NCI-H2196 treated with DMSO at 0.1 percent for 48 hours (cell line): ENCODE measurements at regions not wholly inside any gene's neighbourhood (a gene's known extent, or its start where the extent isn't known, plus 50 kb on each side); places are given as distances from the start of the nearest gene placed in this dataset.
"Not testable (repeated sequence)": the region's sequence is repeated elsewhere in the genome, so short reads cannot be mapped to it uniquely, and the experiment has no call there.

Source experiments
- DNase-seq: peaks from one replicate; lab custom pipeline; 2025; ENCODE audit not compliant: unreplicated experiment; lab: John Stamatoyannopoulos, UW

DNA sequence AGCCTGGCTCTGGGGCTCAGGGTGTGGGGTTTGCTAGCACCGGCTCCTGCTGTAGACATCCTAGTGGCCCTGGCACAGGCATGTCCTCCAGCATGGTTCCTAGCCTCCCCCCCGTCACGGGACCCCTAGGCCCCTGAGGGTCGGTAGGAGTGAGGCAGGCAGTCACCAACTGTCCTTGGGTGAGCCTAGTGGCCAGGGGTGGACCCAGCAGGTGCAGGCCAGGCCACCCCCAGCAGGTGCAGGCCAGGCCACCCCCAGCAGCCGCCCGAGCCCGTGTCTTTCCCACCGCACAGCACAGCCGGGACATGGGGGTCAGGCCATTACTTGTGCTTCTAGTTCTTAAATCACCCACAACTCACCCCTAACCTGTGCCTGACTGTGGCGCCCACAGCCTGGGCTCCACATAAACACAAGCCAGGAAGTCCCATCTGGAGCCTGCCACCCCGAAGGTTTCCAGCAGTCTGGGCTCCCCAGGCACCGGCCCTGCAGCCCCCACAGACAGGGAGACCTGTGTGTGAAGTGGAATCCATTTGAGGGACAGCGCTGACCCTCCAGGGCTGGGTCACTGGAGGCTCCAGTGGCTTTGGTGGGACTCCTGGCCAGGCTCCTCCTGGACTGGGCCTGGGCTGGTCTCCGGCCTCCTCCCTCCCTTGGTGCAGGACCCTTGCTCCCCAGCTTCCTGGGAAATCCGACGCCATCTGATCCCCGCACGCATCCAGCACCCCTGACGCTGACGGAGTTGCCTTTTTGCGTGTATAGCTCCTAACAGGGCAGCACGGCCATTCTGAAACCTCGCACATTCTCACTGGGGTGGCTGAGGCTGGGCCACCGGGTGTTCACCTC, 114.1 kb upstream of the LPCAT1 start:
- no peak for DNase-seq

DNA sequence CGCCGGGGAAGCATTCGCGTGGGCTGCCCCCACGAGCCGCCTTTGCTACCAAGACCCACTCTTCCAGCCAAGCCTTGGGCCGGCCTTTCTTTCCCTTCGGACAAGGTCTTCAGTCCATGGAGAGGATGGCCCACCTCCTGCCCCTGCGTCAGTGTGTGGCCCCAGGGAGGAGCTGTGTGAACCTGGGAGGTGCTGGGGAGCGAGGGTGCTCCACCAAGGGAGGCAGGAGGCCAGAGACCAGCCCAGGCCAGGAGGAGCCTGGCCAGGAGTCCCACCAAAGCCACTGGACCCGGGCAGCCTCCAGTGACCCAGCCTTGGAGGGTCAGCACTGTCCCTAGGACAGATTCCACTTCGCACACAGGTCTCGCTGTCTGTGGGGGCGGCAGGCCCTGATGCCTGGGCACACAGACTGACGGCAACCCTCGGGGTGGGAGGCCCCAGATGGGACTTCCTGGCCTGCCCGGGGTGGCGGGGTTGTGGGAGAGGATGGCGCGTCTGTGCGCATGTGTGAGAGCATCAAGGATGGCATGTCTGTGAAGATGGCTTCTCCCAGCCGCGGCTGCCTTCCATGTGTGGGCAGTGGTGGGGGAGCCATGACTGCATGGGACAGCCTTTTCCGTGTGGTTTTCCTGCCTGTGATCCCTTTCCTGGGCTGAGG, 113.3 kb upstream of the LPCAT1 start:
- no peak for DNase-seq

DNA sequence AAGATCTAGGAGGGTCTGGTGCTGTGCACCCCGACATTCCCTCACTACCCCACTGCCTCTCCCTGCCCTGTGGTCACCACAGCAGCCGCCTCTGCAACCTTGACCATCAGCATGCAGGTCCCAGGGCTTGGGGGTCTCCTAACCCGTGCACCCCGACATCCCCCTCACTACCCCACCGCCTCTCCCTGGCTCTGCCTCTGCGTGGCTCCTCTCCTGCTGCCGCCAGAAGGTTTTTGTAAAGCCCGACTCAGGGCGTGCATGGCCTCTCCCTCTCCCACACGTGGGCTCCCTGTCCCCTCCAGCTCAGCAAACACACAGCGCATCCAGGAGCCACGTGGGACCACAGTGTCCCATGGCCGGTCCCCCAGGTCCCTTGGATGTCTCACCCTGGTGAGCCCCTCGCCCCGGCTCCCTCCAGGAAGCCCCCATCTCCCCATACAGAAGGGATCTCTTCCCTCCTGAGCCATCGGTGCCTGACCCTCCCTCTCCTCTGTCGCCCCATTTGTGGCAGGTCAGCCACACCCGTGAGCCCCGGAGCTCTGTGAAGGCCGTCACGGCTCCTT, 112.5 kb upstream of the LPCAT1 start:
- not testable (repeated sequence) for DNase-seq

DNA sequence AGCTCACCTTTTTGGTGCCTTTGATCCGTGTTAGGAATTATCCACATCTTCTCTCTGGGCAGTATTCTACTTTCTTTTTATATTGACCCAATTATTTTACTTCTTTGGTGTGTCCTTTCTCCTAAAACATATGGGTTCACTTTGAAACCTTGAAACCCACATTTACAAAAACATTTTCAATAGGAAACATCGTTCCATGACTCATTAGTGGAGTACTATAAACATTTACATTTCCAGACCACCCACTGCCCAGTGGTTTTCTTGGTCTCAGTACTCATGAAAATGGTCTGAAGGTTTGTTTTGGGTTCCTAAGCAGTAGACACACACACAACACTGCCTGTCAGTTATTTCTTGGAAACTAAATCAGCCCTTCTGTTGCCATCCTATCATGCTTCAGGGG, 111.7 kb upstream of the LPCAT1 start:
- DNase-seq: not testable (repeated sequence)

DNA sequence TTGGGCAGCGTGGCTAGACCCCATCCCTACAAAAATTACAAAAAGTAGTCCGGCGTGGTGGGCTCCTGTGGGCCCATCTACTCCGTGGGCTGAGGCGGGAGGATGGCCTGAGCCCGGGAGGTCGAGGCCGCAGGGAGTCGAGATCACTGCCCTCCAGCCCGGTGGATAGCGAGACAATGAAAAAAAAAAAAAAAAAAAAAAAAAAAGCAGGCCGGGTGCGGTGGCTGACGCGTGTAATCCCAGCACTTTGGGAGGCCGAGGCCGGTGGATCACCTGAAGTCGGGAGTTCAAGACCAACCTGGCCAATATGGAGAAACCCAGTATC, 110.5 kb upstream of the LPCAT1 start:
- no peak for DNase-seq

DNA sequence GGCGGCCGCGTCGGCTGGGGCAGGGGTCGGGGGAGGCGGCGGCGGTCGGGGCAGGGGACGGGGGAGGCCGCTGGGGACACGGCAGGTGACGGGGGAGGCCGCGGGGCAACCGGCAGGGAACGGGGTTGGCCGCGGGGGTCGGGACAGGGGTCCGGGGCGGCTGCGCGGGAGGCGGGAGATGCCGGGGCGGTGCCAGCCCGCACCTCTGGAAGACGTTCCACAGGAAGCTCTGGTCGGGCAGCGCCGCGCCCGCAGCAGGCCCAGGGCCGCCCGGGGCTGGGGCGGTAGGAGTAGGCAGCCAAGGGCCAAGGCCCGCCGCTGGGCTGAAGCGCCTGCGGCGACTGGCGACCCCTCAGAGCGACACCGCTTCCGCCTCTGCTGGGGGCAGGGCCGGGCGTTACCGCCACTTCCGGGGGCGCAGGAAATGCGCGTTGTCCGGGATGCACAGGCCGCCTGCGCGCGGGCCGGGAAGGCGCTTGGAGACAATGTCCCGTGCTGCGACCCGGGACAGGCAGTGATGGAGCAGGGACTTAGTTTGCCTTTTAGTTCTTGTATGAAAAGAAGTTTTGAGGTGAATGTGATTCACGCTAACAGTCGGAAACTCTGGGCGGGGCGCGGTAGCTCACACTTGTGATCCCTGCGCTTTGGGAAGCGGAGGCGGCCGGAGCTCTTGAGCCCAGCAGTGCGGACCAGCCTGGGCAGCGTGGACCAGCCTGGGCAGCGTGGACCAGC, 110.0 kb upstream of the LPCAT1 start:
- peak; percentile 30 for DNase-seq

DNA sequence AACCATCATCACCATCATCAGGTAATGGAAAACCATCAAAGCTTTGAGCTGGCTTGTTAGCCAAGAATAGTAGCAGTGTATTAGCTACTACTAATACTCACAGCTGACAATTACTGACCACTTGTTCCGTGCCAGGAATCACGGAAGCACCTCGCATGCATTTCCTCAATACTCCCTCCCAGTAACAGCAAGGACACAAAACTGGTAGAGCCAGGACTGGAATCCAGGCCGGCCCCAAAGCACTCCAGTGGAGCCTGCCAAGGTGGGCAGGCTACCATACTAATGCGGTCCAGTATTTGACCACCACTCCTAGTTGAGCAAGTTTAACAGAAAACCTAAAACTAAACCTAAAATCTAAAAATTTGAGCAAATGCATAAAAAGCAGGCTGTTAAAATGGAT, 107.2 kb upstream of the LPCAT1 start:
- not testable (repeated sequence) for DNase-seq

DNA sequence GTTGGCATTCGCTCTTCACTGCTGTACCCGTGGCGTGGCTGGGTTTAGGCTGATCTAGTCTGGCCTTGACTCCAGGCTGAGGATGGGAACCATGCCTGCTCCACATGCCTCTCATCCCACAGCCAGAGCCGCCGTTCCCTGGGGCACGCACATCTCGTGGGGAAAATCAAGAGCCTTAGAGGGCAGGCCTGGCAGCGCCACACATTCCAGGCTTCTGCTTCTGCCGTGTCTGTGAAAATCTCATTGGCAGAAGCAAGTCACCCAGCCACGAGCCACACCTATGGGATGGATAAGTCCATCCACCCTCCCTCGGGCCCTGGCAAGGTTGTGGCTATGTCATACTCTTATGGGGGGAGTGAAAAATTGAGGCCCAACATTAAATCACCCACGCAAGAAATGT, 102.6 kb upstream of the LPCAT1 start:
- DNase-seq: not testable (repeated sequence)

DNA sequence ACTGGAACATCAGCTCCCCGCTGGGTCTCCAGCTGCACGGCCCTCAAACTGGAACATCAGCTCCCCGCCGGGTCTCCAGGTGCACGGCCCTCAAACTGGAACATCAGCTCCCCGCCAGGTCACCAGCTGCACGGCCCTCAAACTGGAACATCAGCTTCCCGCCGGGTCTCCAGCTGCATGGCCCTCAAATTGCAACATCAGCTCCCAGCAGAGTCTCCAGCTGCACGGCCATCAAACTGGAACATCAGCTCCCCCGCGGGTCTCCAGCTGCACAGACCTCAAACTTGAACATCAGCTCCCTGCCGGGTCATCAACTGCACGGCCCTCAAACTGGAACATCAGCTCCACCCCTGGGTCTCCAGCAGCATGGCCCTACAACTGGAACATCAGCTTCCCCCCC, 95.8 kb upstream of the LPCAT1 start:
- not testable (repeated sequence) for DNase-seq

DNA sequence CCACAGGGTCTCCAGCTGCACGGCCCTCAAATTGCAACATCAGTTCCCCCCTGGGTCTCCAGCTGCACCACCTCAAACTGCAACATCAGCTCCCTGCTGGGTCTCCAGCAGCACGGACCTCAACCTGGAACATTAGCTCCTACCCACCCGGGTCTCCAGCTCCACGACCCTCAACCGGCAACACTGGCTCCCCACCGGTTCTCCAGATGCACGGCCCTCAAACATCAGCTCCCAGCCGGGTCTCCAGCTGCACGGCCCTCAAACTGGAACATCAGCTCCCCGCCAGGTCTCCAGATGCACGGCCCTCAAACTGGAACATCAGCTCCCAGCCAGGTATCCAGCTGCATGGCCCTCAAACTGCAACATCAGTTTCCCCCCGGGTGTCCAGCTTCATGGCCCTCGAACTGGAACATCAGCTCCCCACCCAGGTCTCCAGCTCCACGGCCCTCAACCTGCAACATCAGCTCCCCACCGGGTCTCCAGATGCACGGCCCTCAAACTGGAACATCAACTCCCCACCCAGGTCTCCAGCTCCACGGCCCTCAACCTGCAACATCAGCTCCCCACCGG, 94.6 kb upstream of the LPCAT1 start:
- not testable (repeated sequence) for DNase-seq

DNA sequence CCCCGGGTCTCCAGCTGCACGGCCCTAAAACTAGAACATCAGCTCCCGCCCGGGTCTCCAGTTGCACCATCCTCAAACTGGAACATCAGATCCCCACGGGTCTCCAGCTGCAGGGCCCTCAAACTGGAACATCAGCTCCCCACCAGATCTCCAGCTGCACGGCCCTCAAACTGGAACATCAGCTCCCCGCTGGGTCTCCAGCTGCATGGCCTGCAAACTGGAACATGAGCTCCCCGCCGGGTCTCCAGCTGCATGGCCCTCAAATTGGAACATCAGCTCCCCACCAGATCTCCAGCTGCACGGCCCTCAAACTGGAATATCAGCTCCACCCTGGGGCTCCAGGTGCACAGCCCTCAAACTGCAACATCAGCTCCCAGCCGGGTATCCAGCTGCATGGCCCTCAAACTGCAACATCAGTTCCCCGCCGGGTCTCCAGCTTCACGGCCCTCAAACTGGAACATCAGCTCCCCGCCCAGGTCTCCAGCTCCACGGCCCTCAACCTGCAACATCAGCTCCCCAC, 93.5 kb upstream of the LPCAT1 start:
- DNase-seq: not testable (repeated sequence)

DNA sequence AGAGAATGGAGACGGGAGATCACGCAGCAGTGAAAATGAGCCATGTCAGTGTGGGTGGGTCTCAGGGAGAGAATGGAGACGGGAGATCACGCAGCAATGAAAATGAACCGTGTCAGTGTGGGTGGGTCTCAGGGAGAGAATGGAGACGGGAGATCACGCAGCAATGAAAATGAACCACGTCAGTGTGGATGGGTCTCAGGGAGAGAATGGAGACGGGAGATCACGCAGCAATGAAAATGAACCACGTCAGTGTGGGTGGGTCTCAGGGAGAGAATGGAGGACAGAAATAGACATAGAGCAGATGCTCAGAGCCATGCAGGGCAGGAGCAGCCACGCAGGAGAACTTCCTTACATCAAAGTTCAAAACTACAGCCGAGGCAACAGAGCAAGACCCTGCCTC, 89.8 kb upstream of the LPCAT1 start:
- not testable (repeated sequence) for DNase-seq

DNA sequence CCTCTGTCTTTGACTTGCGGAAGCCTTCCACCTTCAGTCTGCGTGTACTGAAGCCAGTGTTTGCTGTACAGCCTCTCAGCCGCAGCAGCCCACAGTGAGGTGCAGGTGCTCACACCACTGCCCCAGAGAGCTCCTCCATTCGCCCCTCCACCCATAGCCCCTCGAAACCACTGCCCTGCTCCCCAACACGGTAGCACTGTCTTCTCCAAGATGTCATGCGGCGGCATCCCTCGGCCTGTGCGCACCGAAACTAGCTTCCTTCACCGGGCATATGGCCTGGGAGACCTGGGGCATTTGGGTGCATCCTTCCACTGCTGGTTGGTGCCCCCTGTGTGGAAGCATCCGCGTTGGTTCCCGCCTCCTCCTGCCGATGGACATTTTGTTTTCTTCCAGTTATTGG, 86.8 kb upstream of the LPCAT1 start:
- DNase-seq: not testable (repeated sequence)

DNA sequence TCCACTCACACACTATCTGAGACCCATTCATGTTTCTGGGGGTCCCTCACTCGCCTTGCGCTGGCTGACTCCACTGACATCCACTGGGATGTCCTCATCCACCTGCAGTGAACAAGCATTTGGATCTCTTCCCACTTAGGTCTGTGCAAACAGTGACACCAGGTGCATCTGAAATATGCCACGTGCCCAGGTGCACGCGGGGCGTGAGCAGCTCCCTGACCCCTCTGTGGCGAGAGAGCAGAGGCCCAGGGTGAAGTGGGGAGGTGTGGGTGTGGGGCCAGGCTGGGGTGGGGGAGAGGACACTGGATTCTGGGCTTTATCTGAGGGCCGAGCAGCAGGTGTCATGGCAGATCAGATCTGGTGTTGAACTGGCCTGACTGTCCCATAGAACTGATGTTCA, 85.4 kb upstream of the LPCAT1 start:
- DNase-seq: peak; percentile 26

DNA sequence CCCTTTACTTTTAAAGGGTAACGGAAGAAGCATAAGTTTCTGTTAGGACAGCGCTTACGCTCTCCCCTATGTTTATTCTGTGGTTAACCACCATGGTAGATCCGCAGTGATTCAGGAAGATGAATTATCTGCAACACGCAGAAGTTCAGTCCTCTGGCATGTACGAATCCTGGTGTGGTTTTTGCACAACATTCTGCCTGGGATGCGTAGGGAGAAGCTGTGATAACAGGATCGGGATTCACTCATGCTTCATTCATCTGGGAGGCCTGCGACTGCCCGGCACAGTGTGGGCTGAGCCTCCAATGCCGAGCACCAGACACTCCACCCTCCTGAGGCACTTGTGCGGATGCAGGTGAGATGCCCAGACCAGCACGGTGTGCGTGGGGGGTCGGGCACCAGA, 84.6 kb upstream of the LPCAT1 start:
- not testable (repeated sequence) for DNase-seq

DNA sequence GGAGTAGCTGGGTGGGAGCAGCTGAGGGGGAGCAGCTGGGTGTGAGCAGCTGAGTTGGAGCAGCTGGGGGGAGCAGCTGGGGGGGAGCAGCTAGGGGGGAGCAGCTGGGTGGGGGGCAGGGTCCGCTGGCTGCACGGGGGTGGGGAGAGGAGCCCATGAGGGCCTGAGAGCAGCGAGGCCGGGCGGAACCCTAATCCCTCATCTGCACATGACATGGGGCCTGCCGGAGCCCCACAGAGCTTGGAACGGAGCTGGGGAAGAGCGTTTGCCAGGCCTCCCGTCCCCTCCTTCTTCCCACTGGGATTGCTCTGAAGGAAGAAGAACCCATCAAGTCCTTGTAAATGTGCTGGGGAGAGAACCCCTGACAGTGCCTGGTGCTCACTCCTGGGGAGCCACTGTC, 83.2 kb upstream of the LPCAT1 start:
- not testable (repeated sequence) for DNase-seq

DNA sequence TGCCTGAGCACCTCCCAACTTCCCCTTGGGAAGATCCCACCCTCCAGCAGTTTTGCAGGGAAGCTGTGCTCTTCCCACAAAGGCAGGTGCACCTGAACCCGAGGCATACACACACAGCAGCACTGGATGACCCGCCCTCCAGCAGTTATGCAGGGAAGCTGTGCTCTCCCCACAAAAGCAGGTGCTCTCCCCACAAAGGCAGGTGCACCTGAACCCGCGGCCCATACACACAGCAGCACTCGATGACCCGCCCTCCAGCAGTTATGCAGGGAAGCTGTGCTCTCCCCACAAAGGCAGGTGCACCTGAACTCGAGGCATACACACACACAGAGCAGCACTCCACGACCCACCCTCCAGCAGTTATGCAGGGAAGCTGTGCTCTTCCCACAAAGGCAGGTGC, 80.2 kb upstream of the LPCAT1 start:
- DNase-seq: peak; percentile 69

DNA sequence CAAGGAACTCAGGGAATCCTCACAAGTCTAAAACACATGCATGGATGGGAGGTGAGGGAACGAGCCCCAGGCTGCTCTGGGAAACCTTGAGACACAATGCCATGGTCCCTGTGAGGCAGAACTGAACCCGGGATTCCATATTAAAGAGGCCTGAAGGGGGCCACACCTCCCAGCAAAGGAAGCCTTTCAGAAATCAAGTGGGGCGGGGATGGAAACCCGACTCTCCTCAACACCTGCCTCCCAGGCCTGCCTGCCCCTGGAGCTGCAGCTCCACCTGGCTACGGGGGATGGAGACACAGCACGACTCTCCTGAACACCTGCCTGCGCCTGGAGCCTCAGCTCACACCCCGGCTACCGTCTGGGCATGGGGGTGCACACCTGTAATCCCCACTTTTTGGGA, 77.8 kb upstream of the LPCAT1 start:
- DNase-seq: peak; percentile 56

DNA sequence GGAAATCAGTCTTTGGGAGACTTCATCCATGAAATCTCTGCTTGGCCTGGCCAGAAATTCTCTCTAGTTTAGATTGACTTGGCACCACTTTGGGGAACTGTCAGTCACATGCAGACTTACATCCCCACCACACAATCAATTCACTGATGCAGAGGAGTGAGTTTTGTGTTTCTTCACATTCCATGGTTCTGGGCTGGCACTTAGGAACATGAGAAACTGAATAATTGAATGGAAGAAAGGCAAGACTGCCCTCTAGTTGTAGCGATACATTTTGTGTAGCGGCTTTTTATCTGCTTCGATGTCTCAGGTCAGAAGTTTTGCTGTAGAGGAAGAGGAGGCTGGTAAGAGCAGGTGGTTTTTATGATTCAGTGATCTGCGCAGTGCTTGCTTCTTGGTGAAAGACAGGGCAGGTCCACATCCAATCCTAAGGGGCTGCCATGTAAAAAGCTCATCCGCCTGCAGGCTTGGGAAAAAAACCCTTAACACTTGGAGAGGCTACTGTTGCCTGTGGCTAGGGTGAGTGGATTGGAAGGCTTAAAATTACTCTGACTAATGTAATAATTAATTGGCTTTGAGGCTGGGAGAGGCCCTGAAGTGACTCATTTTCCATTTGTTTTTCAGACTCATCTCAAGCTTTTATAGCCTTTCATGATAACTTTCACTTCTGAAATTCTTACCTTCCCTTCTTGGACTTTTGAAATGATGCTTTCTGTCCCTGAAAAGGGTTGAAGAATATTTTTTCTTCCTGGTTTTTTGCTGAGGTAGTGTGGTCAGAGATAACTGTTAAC, 75.4 kb upstream of the LPCAT1 start:
- DNase-seq: not testable (repeated sequence)

DNA sequence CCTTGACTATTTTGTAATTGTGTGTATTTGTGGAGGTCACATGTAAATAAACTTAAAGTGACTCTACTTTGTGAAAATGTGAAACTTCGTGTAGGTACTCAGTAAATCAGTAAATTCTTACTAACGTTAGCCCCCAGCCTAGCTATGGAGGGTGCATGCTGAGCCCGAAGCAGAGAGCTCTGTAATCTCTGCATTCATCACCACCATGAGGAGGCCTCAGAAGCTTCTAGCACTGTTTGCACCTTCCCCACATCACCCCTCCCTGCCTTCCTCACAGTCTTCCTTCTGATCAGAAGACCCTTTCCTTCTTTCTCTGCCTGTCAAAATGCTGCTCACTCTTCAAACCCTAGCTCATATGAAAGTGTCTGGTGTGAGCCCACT, 73.3 kb upstream of the LPCAT1 start:
- DNase-seq: not testable (repeated sequence)
